AG10803 (cell line): ENCODE measurements at regions not wholly inside any gene's neighbourhood (a gene's known extent, or its start where the extent isn't known, plus 50 kb on each side); places are given as distances from the start of the nearest gene placed in this dataset.

ENCODE experiments used
- DNase-seq: peaks from one replicate; pipeline ENCODE4 v3.0.0; 2010; ENCODE audit warnings: low read depth
- H3K4me3 ChIP-seq: 2 replicates; pipeline ENCODE4 v1.5.1; 2011; ENCODE audit warnings: mild to moderate bottlenecking, low read length, control low read depth
- CTCF ChIP-seq: conservative IDR thresholded peaks from 2 replicates; pipeline ENCODE4 v1.5.1; 2011; ENCODE audit warnings: mild to moderate bottlenecking, low read length, control low read depth, inconsistent platforms

DNA sequence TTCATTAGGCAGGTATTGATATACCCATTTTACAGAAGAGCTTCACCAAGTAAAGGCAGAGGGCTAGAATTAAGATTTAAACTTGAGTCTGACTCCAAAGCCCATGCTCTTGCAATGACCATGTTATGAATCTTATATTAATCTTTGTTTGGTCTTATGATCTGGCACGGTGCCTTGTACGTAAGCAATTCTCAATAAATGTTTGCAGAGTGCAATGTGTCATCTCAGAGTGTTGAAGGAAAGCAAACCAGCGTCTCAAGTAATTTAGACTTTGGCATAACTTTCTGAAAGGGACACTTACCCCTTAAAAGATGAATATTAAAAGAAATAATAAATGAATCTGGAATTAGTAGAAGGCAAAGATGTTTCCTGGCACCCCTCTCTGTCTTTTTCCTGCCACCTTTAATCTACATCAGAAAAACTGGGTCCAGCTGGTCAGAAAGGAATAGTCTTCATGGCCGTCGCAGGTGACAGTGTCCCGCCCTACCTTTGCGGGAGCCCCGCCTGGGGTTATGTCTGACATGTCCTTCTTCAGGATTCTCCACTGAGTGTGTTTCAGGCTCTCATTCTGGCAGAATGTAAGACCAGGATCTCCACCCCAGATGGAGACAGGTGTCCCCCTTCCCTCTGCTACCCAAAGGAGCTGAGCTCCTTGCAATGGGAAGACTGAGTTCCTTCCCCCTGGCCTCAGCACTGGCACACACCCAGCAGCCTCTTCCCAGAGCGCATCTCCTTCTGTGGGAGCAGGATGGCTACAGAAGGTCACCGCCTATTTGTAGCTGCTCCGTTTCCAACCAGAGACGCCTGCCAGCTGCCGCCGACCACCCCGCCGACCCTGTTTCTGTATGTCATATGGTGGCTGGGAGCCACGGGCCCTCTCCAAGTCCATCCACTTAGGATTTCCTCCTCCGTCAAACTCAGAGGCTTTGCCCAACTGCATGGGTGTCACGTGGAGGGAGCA, 266.3 kb upstream of the ECI2 start:
- peak; percentile 30 for DNase-seq
- H3K4me3 ChIP-seq, result no peak overlapping the region
- TF ChIP-seq CTCF, result no peak

GRCh38 chr6:4399656-4400055, 264.3 kb upstream of the ECI2 start:
- no peak overlapping the region for H3K4me3 ChIP-seq
- TF ChIP-seq CTCF, result no peak
- no peak for DNase-seq

DNA sequence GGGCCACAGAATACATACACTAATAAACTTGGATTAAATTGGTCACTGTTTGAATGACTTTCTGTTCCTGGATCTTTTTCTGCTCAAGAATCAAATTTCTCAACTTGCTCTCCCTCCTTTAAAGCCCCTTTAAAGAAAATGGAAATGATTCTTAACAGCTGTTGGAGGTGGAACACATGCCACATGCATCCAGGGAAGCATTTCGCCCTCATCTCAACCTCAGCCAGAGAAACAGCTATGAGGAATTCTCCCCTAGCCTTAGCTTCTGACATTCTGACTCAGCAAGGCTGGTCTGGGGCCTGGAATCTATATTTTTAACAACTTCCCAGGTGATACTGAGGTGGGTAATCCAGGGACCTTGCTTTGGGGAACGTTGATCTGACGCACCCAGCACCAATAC, 263.4 kb upstream of the ECI2 start:
- no peak for TF ChIP-seq CTCF
- DNase-seq, result peak; percentile 44
- H3K4me3 ChIP-seq, result no peak overlapping the region

DNA sequence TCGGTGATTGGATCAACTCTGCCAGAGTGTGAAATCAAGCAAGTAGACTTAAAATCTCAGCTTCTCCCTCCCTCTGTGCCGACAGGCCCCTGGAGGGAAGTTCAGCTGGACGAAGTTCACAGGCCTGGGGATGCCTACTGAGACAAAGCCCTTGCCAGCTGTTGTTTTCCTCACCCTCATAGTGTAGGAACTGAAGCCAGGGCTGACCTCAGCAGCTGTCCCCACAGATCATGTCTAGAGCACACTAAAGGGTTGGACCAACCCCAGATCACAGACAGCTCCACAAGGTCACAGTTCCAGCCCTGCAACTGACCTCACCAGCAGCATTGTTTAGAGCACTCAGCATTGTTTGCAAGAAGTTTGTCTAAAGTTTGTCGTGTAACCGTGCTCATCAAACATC, 261.9 kb upstream of the ECI2 start:
- TF ChIP-seq CTCF, result no peak
- no peak for DNase-seq
- H3K4me3 ChIP-seq, result no peak overlapping the region

DNA sequence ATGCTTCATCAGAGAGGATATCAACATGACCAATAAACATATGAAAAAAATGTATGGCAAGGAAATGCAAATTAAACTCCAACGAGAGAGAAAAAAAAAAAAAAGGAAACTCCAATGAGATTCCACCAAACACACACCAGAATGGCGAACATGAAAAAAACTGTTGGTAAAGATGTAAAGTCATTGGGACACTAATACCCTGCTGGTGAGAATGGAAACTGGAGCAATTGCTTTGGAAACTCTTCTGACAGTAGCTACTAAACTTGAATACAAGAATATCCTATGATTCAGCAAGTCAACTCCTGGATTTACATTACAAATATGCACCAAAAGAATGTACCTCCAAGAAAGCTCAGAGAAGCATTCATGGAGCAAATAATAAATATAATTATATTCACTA, 260.7 kb upstream of the ECI2 start:
- TF ChIP-seq CTCF, result no peak; the same call in 1 of the 2 replicates
- no peak overlapping the region for H3K4me3 ChIP-seq
- no peak for DNase-seq

DNA sequence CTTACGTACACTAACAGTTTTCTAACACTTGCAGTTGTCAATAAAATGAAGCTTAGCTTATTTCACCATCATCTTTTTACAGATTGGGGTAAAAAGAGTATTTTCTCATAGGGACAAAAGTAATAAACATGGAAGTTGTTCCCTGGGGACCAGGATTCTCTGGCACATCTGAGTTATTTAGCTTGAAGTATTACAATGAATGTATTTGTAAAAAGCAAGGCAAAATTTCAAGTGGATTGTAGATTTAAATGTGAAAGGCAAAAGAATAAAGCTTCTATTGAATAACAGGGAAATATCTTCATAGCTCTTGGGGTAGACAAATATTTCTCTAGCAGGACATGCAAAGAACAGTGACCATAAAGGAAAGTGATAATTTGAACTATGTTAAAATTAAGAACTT, 260.0 kb upstream of the ECI2 start:
- no peak for DNase-seq
- TF ChIP-seq CTCF, result no peak
- no peak overlapping the region for H3K4me3 ChIP-seq

DNA sequence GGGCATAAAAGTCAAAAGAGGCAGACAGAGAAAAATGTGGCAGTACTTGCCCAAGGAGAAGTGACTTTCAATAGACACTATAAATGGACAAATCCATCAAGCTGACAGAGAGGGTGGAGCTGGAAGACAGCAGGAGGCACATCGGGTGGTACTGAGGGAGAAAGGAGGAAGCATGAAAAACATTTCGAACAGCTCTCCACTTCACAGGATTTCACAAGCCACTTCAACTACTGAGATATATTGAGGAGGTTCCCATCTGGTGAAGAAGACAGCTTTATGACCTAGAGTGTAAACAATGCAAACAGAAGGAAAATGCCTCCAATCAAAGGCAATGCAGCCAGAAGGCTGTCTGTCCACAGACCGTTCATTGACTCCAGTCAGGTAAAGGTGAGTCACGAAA, 259.4 kb upstream of the ECI2 start:
- no peak for TF ChIP-seq CTCF
- DNase-seq, result no peak
- H3K4me3 ChIP-seq, result no peak overlapping the region
